GM19324 (cell line): ENCODE measurements at regions not wholly inside any gene's neighbourhood (a gene's known extent, or its start where the extent isn't known, plus 50 kb on each side); places are given as distances from the start of the nearest gene placed in this dataset.

Source experiments
- ATAC-seq: cut with Tn5 transposase; IDR thresholded peaks from one replicate; pipeline ENCODE4 v1.9.1; 2021; ENCODE audit warnings: mild to moderate bottlenecking, moderate library complexity; ENCODE audit not compliant: unreplicated experiment, low FRiP score

DNA sequence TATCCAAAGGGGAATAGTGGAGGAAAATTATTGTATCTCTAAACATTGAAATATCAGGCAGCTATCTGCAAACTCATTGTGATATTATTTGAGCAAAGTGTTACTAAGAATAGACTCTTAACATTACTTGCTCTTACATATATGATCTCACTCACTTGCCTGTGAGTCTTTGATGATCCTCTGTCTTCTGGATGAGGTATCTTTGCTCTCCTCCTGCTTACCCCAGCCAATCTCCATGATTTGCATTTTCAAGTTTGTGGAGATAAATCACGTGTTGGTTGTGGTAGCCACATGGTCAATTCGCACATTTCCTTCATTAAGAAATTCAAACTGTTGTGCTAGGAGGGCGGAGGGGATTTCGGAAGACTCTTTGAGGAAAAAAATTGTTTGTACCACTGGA is 169.9 kb upstream of the S100G start:
- no peak for ATAC-seq

- no peak for ATAC-seq
Observed at GRCh38 chrX:16484338-16484737, 165.6 kb upstream of the S100G start.

DNA sequence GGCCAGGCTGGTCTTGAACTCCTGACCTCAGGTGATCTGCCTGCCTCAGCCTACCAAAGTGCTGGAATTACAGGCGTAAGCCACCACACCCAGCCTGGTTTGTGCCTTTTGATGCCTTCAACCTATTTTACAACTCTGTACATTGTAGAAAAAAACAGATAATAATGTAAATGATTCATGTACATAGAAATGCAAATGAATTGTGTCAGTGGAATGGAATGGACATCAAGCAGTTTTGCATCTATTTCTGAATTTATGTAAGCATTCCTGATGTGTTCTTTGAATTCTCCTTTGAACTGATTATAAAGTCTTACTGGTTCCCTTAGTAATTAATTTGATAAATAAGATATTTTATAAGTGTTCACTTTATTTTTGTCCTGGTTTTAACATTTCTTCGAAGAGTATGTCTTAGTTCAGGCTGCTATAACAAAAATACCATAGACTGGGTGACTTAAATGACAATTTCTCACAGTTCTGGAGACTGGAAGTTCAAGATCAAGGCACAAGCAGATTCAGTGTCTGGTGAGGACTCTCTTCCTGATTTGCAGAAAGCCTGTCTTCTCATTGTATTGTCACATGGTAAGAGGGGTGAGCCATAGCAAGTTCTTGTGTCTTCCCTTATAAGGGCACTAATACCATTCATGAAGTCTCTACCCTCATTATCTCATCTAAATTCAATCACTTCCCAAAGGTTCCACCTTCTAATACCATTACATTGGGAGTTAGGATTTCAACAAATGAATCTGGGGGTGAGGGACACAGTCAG is 162.2 kb upstream of the S100G start:
- no peak for ATAC-seq

DNA sequence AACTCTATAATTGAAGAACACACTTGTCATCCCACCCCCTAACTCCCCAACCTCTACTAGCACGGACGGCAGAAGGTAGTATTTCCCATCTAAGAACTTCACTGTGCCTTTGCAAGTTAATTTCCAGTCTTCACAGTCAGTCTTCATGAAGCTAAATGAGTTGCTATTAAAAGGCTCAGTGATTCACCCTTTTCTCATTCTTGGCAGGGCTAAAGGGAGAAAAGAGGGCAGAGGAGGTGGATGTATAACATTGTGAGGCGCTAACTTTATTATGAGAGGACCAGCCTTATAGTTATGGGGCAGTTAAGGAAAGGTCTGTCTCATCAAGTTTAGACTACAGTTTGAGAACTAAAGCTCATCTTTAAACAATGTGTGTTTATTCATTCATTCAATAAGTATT is 161.0 kb upstream of the S100G start:
- no peak for ATAC-seq

GRCh38 chrX:16491461-16491860 is 158.5 kb upstream of the S100G start:
- ATAC-seq = no peak

GRCh38 chrX:16496175-16496574 is 153.8 kb upstream of the S100G start:
- ATAC-seq = no peak

GRCh38 chrX:16511796-16512776 is 137.9 kb upstream of the S100G start:
- no peak for ATAC-seq

- no peak for ATAC-seq
Observed at GRCh38 chrX:16516232-16516876, 133.6 kb upstream of the S100G start.

GRCh38 chrX:16517039-16517605 is 132.8 kb upstream of the S100G start:
- no peak for ATAC-seq

GRCh38 chrX:16518131-16518530 is 131.8 kb upstream of the S100G start:
- no peak for ATAC-seq

- no peak for ATAC-seq
Observed at GRCh38 chrX:16524316-16524715, 125.6 kb upstream of the S100G start.

DNA sequence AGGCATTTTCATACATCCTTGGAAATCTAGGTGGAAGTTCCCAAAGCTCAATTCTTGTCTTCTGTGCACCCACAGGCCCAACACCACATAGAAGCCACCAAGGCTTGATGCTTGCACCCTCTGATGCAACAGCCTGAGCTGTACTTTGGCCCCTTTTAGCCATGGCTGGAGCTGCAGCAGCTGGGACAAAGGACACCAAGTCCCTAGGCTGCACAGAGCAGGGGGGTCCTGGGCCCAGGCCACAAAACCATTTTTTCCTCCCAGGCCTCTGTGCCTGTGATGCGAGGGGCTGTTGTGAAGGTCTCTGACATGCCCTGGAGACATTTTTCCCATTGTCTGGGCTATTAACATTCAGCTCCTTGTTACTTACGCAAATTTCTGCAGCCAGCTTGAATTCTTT is 124.0 kb upstream of the S100G start:
- ATAC-seq = no peak

- ATAC-seq = no peak
Observed at GRCh38 chrX:16528620-16529019, 121.3 kb upstream of the S100G start.
